LNCaP clone FGC (cell line): ENCODE measurements at regions not wholly inside any gene's neighbourhood (a gene's known extent, or its start where the extent isn't known, plus 50 kb on each side); places are given as distances from the start of the nearest gene placed in this dataset.

Experiments used
- DNase-seq: peaks from one replicate; pipeline ENCODE4 v3.0.0-alpha.2; 2011; ENCODE audit warnings: low read depth
- H3K4me3 ChIP-seq: 2 replicates; pipeline ENCODE4 v1.5.1; 2011; ENCODE audit warnings: mild to moderate bottlenecking, low read depth, low read length, control low read depth
- CTCF ChIP-seq: IDR thresholded peaks from 2 replicates; pipeline ENCODE4 v1.5.1; 2012; ENCODE audit warnings: mild to moderate bottlenecking; ENCODE audit not compliant: control insufficient read depth, insufficient read depth; ENCODE audit errors: extremely low read depth

DNA sequence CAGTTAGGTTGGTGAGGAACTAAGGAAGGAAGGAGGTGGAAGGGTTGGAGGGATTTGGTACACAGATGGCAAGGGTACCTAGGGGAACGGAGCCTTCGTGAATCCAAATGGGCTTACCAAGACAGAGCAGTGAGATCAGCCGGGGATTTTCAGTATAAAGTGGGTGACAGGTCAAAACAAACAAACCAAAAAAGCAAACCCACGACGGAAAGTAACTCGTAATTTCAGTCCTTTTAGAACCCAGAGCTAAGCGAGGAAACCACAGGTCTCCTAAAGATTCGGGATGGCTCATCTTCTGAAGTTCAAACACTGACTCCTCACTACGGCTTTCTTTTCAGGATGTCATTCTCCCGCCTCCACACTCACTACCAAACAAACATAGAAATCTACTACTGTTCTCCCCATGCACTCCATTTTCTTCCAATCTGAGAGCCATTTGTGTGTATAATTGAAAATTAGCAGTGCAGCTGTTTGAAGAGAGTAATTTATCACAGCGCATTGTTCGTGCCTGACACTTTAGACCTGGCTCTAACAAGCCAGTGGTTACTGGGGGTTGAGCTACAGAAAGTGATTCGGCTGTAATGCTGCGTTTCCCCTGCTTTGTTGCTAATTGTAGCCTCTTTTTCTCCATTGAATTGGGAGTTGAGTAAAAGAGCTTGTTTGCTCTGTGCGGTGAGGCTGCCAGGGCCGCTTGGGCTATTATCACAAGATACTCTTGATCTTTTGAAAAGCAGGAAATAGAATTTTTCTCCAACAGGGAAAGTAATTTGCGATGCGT lies 64.7 kb upstream of the CCDC39 start:
- no peak for DNase-seq
- H3K4me3 ChIP-seq: no peak overlapping the region
- no peak for TF ChIP-seq CTCF

DNA sequence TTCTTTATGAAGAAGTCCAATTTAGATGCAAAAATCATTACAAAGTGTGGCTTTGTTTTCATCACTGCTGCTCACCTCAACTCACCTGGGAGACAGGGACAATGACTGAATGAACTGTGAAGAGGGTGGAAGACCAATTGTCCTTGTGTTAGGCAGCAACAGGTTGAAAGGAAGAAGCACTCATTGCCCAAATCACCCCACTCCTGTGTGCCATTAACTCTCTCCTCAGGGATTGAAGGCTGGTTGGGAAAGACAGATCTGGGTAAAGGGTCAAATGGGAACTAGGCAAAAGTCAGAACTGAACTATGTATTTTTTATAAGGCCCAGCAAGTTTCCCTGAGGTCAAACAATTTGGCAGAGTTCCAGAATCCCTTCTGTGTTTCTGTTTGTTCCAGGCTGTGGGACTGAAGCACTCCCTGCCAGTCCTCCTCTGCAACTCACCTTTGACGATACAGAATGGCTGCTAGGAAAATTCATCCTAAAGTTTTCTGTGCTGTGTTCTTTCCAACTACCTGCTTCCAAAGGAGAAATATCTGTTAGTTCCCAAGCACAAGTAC lies 68.6 kb upstream of the CCDC39 start:
- no peak overlapping the region for H3K4me3 ChIP-seq
- no peak for TF ChIP-seq CTCF
- DNase-seq: peak; percentile 31

DNA sequence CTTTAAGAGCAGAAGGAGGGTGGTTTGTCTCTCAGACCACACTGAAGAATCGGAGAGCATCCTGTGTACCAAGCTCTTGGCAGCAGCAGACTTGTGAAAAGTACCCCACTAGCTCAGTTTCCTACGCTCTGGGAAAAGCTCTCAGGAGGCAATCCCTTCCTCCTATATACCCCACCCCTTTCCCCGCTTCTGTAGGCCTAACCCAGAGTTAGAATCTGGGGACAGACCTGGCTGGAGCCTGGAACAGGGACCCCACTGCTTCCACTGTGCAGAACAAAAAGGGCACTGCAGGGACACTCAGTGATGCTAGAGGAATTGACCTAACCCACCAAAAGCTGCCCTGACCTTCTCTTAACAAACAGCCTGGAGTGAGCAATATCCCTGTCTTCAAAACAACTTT lies 70.0 kb upstream of the CCDC39 start:
- H3K4me3 ChIP-seq: no peak overlapping the region
- TF ChIP-seq CTCF: no peak
- no peak for DNase-seq

- no peak for DNase-seq
- TF ChIP-seq CTCF: no peak
- no peak overlapping the region for H3K4me3 ChIP-seq
Measured at GRCh38 chr3:180749796-180750195, 70.5 kb upstream of the CCDC39 start.

- no peak for TF ChIP-seq CTCF
- no peak for DNase-seq
- no peak overlapping the region for H3K4me3 ChIP-seq
Measured at GRCh38 chr3:180755556-180755955, 76.3 kb upstream of the CCDC39 start.

GRCh38 chr3:180762866-180763265 lies 83.6 kb upstream of the CCDC39 start:
- no peak for DNase-seq
- no peak for TF ChIP-seq CTCF
- no peak overlapping the region for H3K4me3 ChIP-seq

- H3K4me3 ChIP-seq: no peak overlapping the region
- TF ChIP-seq CTCF: no peak
- no peak for DNase-seq
Measured at GRCh38 chr3:180764481-180764880, 85.2 kb upstream of the CCDC39 start.
